ENCODE measurements at regions not wholly inside any gene's neighbourhood (a gene's known extent, or its start where the extent isn't known, plus 50 kb on each side); places are given as distances from the start of the nearest gene placed in this dataset.
"Not testable (repeated sequence)": the region's sequence is repeated elsewhere in the genome, so short reads cannot be mapped to it uniquely, and the experiment has no call there.

DNA sequence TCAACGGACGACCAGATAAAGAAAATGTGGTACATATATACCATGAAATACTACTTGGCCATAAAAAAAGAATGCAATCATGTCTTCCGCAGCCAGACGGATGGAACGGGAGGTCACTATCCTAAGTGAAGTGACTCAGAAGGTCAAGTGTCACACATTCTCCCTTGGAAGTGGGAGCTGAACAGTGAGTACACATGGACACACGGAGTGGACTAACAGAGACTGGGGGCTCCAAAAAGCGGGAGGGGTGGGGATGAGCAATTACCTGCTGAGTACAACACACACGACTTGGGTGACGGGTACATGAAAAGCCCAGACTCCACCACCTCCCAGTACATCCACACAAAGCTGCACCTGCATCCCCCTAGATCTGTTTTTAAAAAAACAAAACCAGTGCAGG, 62.5 kb upstream of the TNK2 start:
- DNase-seq (ENCODE audit: low read depth): not testable (repeated sequence)

GRCh38 chr3:195969838-195970776, 61.8 kb upstream of the TNK2 start:
- DNase-seq (ENCODE audit: low read depth): peak; percentile 42

DNA sequence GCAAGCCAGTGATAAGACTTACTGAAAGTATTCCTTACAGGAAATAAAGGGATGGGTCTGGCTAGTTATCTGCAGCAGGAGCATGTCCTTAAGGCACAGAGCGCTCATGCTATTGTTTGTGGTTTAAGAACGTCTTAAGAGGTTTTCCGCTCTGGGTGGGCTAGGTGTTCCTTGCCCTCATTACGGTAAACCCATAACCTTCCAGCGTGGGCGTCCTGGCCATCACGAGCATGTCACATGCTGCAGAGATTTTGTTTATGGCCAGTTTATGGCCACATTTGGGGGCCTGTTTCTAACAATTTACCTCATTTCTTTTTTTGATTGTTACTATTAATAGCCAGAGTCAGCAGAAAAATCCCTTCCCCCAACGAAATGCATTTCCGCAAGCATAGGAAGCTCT, 61.0 kb upstream of the TNK2 start:
- DNase-seq (ENCODE audit: low read depth): not testable (repeated sequence)

DNA sequence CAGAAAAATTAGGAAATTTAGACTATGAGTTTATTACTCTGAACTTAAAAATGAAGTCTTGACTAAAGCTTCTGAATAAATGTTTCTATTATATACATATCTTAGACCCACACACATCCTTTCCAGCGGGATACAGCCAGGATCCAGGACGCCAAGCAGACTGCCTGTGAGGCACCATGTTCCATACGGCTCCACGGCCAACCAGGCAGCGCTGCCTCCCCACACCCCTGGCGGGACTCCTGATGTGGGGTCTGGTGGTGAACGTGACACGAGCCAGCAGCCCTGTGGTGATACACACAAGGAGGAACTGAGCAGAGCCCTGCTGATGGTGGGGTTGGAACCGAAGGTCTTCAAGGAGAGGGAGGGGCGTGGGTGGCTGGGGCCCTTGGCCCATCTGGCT, 59.8 kb upstream of the TNK2 start:
- not testable (repeated sequence) for DNase-seq (ENCODE audit: low read depth)

GRCh38 chr3:195967387-195967720, 59.0 kb upstream of the TNK2 start:
- not testable (repeated sequence) for DNase-seq (ENCODE audit: low read depth)

DNA sequence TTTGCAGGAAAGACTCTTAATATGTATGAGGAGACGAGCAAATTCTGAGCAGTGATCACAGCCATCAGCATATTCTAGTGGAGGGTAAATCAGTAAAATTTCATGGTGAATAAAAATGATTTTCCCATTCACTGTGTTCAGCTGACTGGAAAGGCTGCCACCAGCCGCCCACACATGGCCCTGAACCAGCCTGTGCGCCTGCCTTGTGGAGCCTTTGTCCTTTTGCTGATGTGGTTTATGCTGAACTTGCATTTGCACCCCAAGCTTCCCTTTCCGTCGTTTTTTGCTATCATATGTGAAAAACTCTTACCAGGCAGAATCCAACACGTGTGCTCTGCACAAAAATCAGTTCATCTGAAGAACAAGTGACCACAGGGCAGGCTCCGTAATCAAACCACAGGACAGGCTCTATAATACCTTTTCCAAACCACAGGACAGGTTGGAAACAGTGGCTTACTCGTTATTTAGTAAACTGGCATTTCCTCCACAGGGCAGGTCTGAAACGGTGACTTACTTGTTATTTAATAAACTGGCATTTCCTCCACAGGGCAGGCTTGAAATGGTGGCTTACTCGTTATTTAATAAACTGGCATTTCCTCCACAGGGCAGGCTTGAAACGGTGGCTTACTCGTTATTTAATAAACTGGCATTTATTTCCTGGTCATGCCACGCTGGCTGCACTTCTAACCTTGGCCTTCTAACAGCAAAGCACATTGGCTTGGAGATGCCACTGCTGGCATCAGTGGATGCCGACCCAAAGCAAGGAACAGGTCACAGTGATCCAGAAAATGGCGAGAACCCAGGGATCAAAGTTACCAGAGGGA, 58.4 kb upstream of the TNK2 start:
- DNase-seq (ENCODE audit: low read depth): not testable (repeated sequence)

- not testable (repeated sequence) for DNase-seq (ENCODE audit: low read depth)
Measured at GRCh38 chr3:195965217-195965616, 56.9 kb upstream of the TNK2 start.

GRCh38 chr3:195964318-195965107, 56.2 kb upstream of the TNK2 start:
- DNase-seq (ENCODE audit: low read depth): not testable (repeated sequence)

DNA sequence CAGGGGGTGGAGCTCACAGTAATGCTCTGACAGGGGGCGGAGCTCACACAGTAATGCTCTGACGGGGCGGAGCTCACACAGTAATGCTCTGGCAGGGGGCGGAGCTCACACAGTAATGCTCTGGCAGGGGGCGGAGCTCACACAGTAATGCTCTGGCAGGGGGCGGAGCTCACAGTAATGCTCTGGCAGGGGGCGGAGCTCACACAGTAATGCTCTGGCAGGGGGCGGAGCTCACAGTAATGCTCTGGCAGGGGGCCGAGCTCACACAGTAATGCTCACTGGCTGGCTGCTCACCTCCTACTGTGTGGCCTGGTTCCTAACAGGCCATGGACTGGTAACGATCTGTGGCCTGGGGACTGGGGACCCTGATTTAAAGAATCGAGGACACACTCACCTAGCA, 53.9 kb upstream of the TNK2 start:
- DNase-seq (ENCODE audit: low read depth): not testable (repeated sequence)

- peak; percentile 59 for DNase-seq (ENCODE audit: low read depth)
Measured at GRCh38 chr3:195960971-195961775, 52.8 kb upstream of the TNK2 start.

DNA sequence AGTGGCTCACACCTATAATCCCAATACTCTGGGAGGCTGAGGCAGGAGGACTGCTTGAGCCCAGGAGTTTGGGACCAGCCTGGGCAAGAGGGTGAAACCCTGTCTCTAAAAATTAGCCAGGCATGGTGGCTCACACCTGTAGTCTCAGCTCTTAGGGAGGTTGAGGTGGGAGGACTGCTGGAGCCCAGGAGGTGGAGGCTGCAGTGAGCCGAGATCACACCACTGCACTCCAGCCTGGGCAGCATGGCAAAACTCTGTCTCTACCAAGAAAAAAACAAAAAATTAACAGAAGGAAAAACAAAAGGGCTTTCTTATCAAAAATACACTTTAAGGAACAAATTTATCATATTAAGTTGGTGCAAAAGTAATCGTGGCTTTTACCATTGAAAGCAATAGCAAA, 51.8 kb upstream of the TNK2 start:
- not testable (repeated sequence) for DNase-seq (ENCODE audit: low read depth)

DNA sequence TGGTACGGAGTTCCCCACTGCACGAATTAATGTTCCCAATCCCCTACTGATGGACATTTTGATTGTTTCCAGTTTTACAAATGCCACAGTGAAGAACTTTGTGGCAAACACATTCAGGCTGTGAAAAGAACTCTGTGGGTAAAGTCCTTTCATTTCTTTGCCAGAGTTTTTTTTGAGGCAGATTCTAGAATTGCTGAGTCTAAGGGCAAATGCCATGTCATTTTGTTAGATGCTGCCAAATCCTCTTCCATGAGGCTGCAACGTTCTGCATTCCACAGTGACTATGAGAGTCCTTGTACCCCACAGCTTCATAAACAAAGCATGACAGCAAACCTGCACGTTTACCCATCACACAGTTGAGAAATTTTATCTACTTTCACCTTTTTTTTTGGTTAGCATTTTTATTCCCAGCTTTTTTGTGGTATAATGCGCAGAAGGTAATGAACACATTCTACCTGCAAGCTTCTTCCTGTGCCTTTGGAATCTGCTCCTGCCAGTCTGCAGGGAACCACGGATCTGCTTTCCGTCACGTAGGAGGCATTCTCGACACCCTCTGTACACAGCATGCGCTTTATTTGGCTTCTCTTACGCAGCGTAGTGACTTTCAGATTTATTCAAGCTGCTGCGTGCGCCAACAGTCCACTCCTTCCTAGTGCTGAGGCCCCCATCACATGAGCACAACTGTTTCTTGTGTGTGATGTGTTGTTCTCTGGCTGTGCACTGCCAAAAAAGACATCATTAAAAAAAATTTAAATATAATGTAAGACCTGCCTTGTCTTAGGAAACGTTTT, 51.2 kb upstream of the TNK2 start:
- not testable (repeated sequence) for DNase-seq (ENCODE audit: low read depth)

DNA sequence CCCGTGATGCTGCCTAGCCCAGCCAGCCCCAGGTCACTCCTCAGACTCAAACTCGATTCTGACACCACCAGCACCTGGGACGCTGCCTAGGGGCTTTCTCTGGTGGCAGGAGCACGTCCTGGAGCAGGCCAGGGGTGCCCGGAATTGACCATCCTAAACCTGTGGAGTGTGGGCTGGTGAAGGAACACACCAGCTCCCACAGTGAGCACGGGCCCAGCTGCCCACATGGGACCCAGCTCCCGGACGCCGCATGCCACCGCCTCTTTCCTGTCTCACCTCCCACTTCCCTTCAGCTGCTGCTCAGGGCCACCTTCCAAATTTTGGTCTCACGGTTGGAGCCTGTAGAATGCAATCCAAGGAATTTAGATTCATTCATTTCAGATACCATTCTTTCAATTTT, 50.4 kb upstream of the TNK2 start:
- DNase-seq (ENCODE audit: low read depth): not testable (repeated sequence)
